ENCODE measurements at regions not wholly inside any gene's neighbourhood (a gene's known extent, or its start where the extent isn't known, plus 50 kb on each side); places are given as distances from the start of the nearest gene placed in this dataset.

GRCh38 chr4:26241179-26241578 is 79.6 kb upstream of the RBPJ start:
- no peak for TF ChIP-seq SP1 (IDR thresholded peaks at IDR 0.05; ENCODE audit: low read depth, low read length)
- TF ChIP-seq POU5F1 (IDR thresholded peaks at IDR 0.05; ENCODE audit: low read depth, low read length): no peak
- TF ChIP-seq POLR2AphosphoS5 (IDR thresholded peaks at IDR 0.05; ENCODE audit: low read depth, low read length): no peak
- no peak for TF ChIP-seq BACH1 (IDR thresholded peaks at IDR 0.05; ENCODE audit: low read length)
- TF ChIP-seq ASH2L (IDR thresholded peaks at IDR 0.05; ENCODE audit: low read length): no peak
- no peak for TF ChIP-seq RXRA (IDR thresholded peaks at IDR 0.05; ENCODE audit: insufficient read depth, low read depth, low read length)
- no peak for TF ChIP-seq MAX (IDR thresholded peaks at IDR 0.05)
- TF ChIP-seq TEAD4 (IDR thresholded peaks at IDR 0.05; ENCODE audit: low read depth, low read length): no peak
- no peak for TF ChIP-seq SP4 (IDR thresholded peaks at IDR 0.05; ENCODE audit: low read length)
- no peak for TF ChIP-seq SIX5 (IDR thresholded peaks at IDR 0.05; ENCODE audit: low read depth, low read length)
- no peak for TF ChIP-seq JUND (IDR thresholded peaks at IDR 0.05; ENCODE audit: low read length)
- TF ChIP-seq NANOG (IDR thresholded peaks at IDR 0.05; ENCODE audit: insufficient read depth, low read depth, low read length, poor library complexity, severe bottlenecking): no peak
- TF ChIP-seq YY1 (IDR thresholded peaks at IDR 0.05; ENCODE audit: low read depth, low read length): no peak
- no peak for TF ChIP-seq TBP (IDR thresholded peaks at IDR 0.05; ENCODE audit: low read depth, low read length)
- ChIA-PET POLR2A (ENCODE audit: partially characterized antibody) (no interaction called here), CTCF (ENCODE audit: partially characterized antibody) (interaction anchor here (0.6 to 1.1 kb wide), 2 partner anchors 8 to 179 kb away, joined by 4 to 5 read pairs; no protein-coding TSS in a partner anchor)
- Histone ChIP-seq H3K4ac (replicated peaks; ENCODE audit: insufficient read length, low read depth, low read length) (no peak overlapping the region), H3K4me3 (ENCODE audit: extremely low read depth in 1 of 4, insufficient read depth in 2 of 4, low read depth in 3 of 4, low read length in 4 of 4) (no peak overlapping the region), H3K9me3 (ENCODE audit: insufficient read depth in 2 of 2, low read depth in 1 of 2, low read length in 1 of 2) (0 out of 4 replicates have a peak, but pooled peaks cover 0 to 2% of the 10 kb centered on the region in 2 experiments), H3K9ac (replicated peaks in 1 of 4; ENCODE audit: extremely low read depth in 1 of 4, low read depth in 3 of 4, low read length in 3 of 4) (no peak overlapping the region), H3K27ac (ENCODE audit: low read depth, low read length) (no peak overlapping the region), H3K36me3 (ENCODE audit: control insufficient read depth in 2 of 4, insufficient read depth in 4 of 4, low read length in 3 of 4) (no peaks in the 10 kb centered on the region), H4K91ac (replicated peaks; ENCODE audit: insufficient read length, low read length) (no peak overlapping the region), H4K20me1 (replicated peaks in 1 of 2; ENCODE audit: control insufficient read depth in 1 of 2, insufficient read depth in 2 of 2, low read length in 2 of 2) (no peaks in the 10 kb centered on the region), H3K4me1 (replicated peaks in 1 of 4; ENCODE audit: control insufficient read depth in 3 of 4, insufficient read depth in 4 of 4, low read length in 3 of 4) (peaks cover 0 to 12% (median 7%) of the 10 kb centered on the region in 4 experiments; a peak in 6 of 7 replicates), H3K14ac (ENCODE audit: insufficient read length) (no peak overlapping the region), H2BK15ac (ENCODE audit: low read length) (no peak overlapping the region), H3K4me2 (ENCODE audit: insufficient read depth in 1 of 2, low read depth in 2 of 2, low read length in 2 of 2) (no peak overlapping the region), H3K56ac (replicated peaks; ENCODE audit: insufficient read length, low read depth, low read length) (no peak overlapping the region), H3K23ac (ENCODE audit: insufficient read length) (no peak overlapping the region), H4K5ac (ENCODE audit: insufficient read length, low read depth, low read length) (no peak overlapping the region), H2AFZ (ENCODE audit: low read length) (no peak overlapping the region), H3K18ac (ENCODE audit: extremely low read depth, low read length) (no peak overlapping the region), H2AK5ac (ENCODE audit: low read depth, low read length) (no peak overlapping the region), H2BK5ac (ENCODE audit: low read depth, low read length) (no peak overlapping the region), H2BK12ac (ENCODE audit: low read depth, low read length) (no peak overlapping the region), H3K79me1 (ENCODE audit: low read depth, low read length) (no peaks in the 10 kb centered on the region), H3K27me3 (replicated peaks in 1 of 4; ENCODE audit: control insufficient read depth in 3 of 4, extremely low read depth in 1 of 4, insufficient read depth in 3 of 4, low read length in 3 of 4) (no peaks in the 10 kb centered on the region), H3K23me2 (ENCODE audit: low read depth, low read length) (no peaks in the 10 kb centered on the region), H3K79me2 (ENCODE audit: control insufficient read depth in 1 of 2, insufficient read depth in 2 of 2, low read length in 2 of 2) (no peaks in the 10 kb centered on the region), H2BK120ac (replicated peaks; ENCODE audit: low read depth, low read length) (no peak overlapping the region), H4K8ac (ENCODE audit: extremely low read depth, insufficient read depth, low read length) (no peak overlapping the region), H2BK20ac (ENCODE audit: low read length) (no peak overlapping the region)
- FAIRE-seq (no peak), DNase-seq (ENCODE audit: low read depth in 1 of 2, low spot score in 2 of 2) (no peak)
- WGBS, 2 experiments (ENCODE audit: extremely low coverage in 1 of 2, insufficient coverage in 1 of 2, insufficient read length in 1 of 2, insufficient replicate concordance in 2 of 2, low coverage in 1 of 2, low lambda C conversion rate in 2 of 2, missing lambda C conversion rate in 1 of 2): 96% methylated on average over 4 of the region's 4 CpGs; no CpG with 5 or more reads in 1 of the 2 experiments

Data from H1 (cell line).